Fibroblast of pulmonary artery (primary cell): ENCODE measurements at regions not wholly inside any gene's neighbourhood (a gene's known extent, or its start where the extent isn't known, plus 50 kb on each side); places are given as distances from the start of the nearest gene placed in this dataset.

Experiments
- DNase-seq: peaks from one replicate; pipeline ENCODE4 v3.0.0-alpha.2; 2010; ENCODE audit warnings: low read depth
- H3K4me3 ChIP-seq: replicated peaks from 2 replicates; pipeline ENCODE4 v1.5.1; 2011; ENCODE audit warnings: low read depth, mild to moderate bottlenecking, control low read depth, low read length, moderate library complexity
- CTCF ChIP-seq: IDR thresholded peaks from 2 replicates; pipeline ENCODE4 v1.5.1; 2011; ENCODE audit warnings: mild to moderate bottlenecking, control low read depth, low read length, inconsistent platforms; ENCODE audit errors: missing control alignments

- H3K4me3 ChIP-seq: peak overlapping the region; percentile 21
- DNase-seq: peak; percentile 91
- TF ChIP-seq CTCF: peak; percentile 81
These were observed 83.7 kb upstream of the BET1 start for GRCh38 chr7:94087664-94088352.

GRCh38 chr7:94088560-94088959 lies 84.4 kb upstream of the BET1 start:
- DNase-seq: peak; percentile 45
- no peak overlapping the region for H3K4me3 ChIP-seq
- no peak for TF ChIP-seq CTCF

GRCh38 chr7:94089806-94090205 lies 85.7 kb upstream of the BET1 start:
- no peak for TF ChIP-seq CTCF
- DNase-seq: no peak

GRCh38 chr7:94092980-94093379 lies 88.8 kb upstream of the BET1 start:
- no peak for DNase-seq
- H3K4me3 ChIP-seq: no peak overlapping the region
- no peak for TF ChIP-seq CTCF

More at GRCh38 chr7:94089806-94090205, 85.7 kb upstream of the BET1 start:
- H3K4me3 ChIP-seq: no peak overlapping the region

- no peak for TF ChIP-seq CTCF
- no peak for DNase-seq
These were observed 90.1 kb upstream of the BET1 start for GRCh38 chr7:94094298-94094697.

GRCh38 chr7:94095316-94096009 lies 91.3 kb upstream of the BET1 start:
- TF ChIP-seq CTCF: no peak
- H3K4me3 ChIP-seq: no peak overlapping the region
- no peak for DNase-seq

More at GRCh38 chr7:94094298-94094697, 90.1 kb upstream of the BET1 start:
- H3K4me3 ChIP-seq: no peak overlapping the region

- no peak for DNase-seq
- no peak for TF ChIP-seq CTCF
- no peak overlapping the region for H3K4me3 ChIP-seq
These were observed 95.5 kb upstream of the BET1 start for GRCh38 chr7:94099679-94100078.
